ENCODE measurements at regions not wholly inside any gene's neighbourhood (a gene's known extent, or its start where the extent isn't known, plus 50 kb on each side); places are given as distances from the start of the nearest gene placed in this dataset.

GRCh38 chr4:28373191-28373590 is 1512.5 kb downstream of the STIM2 start:
- H3K36me3 ChIP-seq (ENCODE audit: low read depth): no peaks in the 10 kb centered on the region
- DNase-seq (no peak), ATAC-seq (no peak)
- H3K4me1 ChIP-seq (ENCODE audit: low read depth): no peaks in the 10 kb centered on the region
- no peaks in the 10 kb centered on the region for H3K9me3 ChIP-seq
- intact Hi-C loops (cut with DNase I, micrococcal nuclease): no loop called here
- H3K4me3 ChIP-seq: no peak overlapping the region
- TF ChIP-seq, protein P1, sequence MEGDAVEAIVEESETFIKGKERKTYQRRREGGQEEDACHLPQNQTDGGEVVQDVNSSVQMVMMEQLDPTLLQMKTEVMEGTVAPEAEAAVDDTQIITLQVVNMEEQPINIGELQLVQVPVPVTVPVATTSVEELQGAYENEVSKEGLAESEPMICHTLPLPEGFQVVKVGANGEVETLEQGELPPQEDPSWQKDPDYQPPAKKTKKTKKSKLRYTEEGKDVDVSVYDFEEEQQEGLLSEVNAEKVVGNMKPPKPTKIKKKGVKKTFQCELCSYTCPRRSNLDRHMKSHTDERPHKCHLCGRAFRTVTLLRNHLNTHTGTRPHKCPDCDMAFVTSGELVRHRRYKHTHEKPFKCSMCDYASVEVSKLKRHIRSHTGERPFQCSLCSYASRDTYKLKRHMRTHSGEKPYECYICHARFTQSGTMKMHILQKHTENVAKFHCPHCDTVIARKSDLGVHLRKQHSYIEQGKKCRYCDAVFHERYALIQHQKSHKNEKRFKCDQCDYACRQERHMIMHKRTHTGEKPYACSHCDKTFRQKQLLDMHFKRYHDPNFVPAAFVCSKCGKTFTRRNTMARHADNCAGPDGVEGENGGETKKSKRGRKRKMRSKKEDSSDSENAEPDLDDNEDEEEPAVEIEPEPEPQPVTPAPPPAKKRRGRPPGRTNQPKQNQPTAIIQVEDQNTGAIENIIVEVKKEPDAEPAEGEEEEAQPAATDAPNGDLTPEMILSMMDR (IDR thresholded peaks at IDR 0.05): no peak

GRCh38 chr4:28373601-28374000 is 1513.0 kb downstream of the STIM2 start:
- no peaks in the 10 kb centered on the region for H3K4me1 ChIP-seq (ENCODE audit: low read depth)
- H3K36me3 ChIP-seq (ENCODE audit: low read depth): no peaks in the 10 kb centered on the region
- TF ChIP-seq, protein P1 (IDR thresholded peaks at IDR 0.05): no peak
- intact Hi-C loops (cut with DNase I, micrococcal nuclease): no loop called here
- H3K9me3 ChIP-seq: no peaks in the 10 kb centered on the region
- no peak for ATAC-seq
- H3K4me3 ChIP-seq: no peak overlapping the region
- no peak for DNase-seq

DNA sequence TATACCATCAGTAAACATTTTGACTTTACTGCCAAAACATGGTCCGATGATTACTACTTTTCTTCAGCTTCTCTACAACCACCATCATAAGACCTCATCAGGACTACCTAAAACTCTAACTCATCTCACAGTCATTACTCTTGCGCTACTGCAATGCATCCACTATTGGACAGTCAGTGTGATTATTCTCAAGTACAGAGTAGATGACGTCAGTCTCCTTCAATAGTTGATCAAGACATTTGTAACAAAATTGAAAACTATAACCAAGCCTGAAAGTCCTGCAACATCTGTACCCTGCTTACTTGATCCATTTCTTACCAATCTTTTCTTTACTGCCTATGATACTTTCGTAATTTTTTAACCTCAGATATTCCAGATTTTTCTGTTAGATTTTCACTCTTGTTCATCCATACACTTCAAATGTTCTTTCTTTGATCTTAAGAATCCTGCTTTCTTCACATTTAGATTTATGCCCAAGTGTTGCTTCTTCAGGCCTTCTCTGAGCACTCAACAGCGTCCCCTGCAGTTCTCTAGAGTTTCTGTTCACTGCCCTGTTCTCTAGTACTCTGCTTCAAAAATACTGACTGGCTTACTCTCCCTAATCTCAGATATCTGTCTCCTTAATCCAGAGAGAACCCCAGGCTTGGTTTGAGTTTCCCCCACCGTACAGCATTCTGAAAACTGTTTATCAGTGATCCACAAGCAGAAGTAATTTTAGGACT is 1517.6 kb downstream of the STIM2 start:
- Histone ChIP-seq H3K4me3 (no peak overlapping the region), H3K4me1 (ENCODE audit: low read depth) (no peaks in the 10 kb centered on the region), H3K36me3 (ENCODE audit: low read depth) (no peaks in the 10 kb centered on the region), H3K9me3 (no peaks in the 10 kb centered on the region)
- no peak for DNase-seq
- TF ChIP-seq, protein P1 (IDR thresholded peaks at IDR 0.05): no peak
- intact Hi-C loops (cut with DNase I, micrococcal nuclease): no loop called here
- ATAC-seq: no peak

DNA sequence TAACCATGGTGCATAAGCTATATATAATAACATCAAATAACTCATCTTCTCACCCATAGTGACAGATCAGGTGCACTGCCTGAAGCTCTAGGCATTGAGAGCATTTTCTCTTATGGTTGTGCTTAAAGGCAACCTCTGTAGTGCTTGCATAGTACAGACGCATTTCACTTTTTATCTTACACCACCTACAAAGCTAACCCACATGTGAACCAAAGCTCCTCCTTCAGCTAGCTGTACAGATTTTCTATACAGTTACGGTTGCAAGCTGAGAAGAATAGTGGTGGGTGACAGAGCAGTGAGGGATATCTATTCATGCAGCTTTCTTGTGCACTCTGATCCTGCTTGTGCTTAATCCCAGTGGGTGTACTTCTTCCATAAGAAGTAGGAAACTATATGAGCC is 1525.2 kb downstream of the STIM2 start:
- DNase-seq (no peak), ATAC-seq (no peak)
- no peaks in the 10 kb centered on the region for H3K9me3 ChIP-seq
- H3K4me1 ChIP-seq (ENCODE audit: low read depth): no peaks in the 10 kb centered on the region
- intact Hi-C loops (cut with DNase I, micrococcal nuclease): no loop called here
- TF ChIP-seq, protein P1 (IDR thresholded peaks at IDR 0.05): no peak
- no peak overlapping the region for H3K4me3 ChIP-seq
- H3K36me3 ChIP-seq (ENCODE audit: low read depth): no peaks in the 10 kb centered on the region

DNA sequence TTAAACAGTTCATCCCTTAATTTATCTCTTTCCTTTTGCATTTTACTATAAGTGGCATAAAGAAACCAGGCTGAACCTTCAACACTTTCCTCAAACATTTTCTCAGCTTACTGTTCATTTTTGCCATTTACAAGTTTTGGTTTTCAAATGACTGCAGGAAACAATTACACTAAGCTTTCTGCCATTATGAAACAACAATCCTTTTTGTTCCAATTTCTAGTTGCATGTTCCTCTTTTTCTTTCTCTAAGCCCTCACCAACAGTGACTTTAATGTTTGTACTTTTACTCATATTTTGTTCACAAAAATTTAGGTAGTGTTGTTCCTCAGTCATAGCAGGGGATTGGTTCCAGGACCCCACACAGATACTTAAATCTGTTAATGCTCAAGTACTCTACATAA is 1526.1 kb downstream of the STIM2 start:
- ATAC-seq (no peak), DNase-seq (no peak)
- no peaks in the 10 kb centered on the region for H3K36me3 ChIP-seq (ENCODE audit: low read depth)
- TF ChIP-seq, protein P1 (IDR thresholded peaks at IDR 0.05): no peak
- no peaks in the 10 kb centered on the region for H3K4me1 ChIP-seq (ENCODE audit: low read depth)
- H3K9me3 ChIP-seq: no peaks in the 10 kb centered on the region
- intact Hi-C loops (cut with DNase I, micrococcal nuclease): no loop called here
- no peak overlapping the region for H3K4me3 ChIP-seq

DNA sequence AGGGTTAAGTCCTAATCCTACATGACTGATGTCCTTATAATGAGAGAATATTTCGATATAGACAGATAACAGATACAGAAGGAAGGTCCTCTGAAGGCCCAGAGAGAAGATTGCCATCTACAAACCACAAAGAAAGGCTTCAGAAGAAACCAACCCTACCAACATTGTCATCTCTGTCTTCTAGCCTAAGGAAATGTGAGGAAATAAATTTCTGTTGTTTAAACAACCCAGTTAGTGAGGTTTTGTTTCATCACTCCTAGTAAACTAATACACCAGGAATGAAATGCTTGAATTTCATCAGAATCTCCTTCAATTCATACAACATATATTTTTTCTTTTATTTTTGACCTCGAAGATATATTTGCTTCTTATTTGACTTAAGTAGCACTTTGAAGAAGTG is 1527.8 kb downstream of the STIM2 start:
- no peak for DNase-seq
- intact Hi-C loops (cut with DNase I, micrococcal nuclease): no loop called here
- no peak overlapping the region for H3K4me3 ChIP-seq

More for the DNA sequence above, 1527.8 kb downstream of the STIM2 start:
- TF ChIP-seq, protein P1 (IDR thresholded peaks at IDR 0.05): no peak
- Histone ChIP-seq H3K9me3 (no peaks in the 10 kb centered on the region), H3K36me3 (ENCODE audit: low read depth) (no peaks in the 10 kb centered on the region), H3K4me1 (ENCODE audit: low read depth) (no peaks in the 10 kb centered on the region)
- no peak for ATAC-seq

All from mucosa of descending colon (tissue), 3 donors.